SK-N-MC (cell line): ENCODE measurements at regions not wholly inside any gene's neighbourhood (a gene's known extent, or its start where the extent isn't known, plus 50 kb on each side); places are given as distances from the start of the nearest gene placed in this dataset.

ENCODE experiments used
- EZH2 ChIP-seq: fragments of 200-600 bp; sonication (generic); IDR thresholded peaks from one replicate; pipeline ENCODE4 v1.6.1; 2017; ENCODE audit warnings: antibody characterized with exemption
- FOXP2 ChIP-seq: optimal IDR thresholded peaks from 2 replicates; pipeline ENCODE3; 2011; ENCODE audit warnings: mild to moderate bottlenecking, moderate library complexity; ENCODE audit not compliant: insufficient read depth; ENCODE audit errors: extremely low read length, control extremely low read depth
- POLR2AphosphoS5 ChIP-seq: IDR thresholded peaks from 2 replicates; pipeline ENCODE4 v1.6.1; 2012; ENCODE audit warnings: mild to moderate bottlenecking, low read depth, low read length, borderline replicate concordance

GRCh38 chr9:103215197-103215596, 220.1 kb downstream of the CYLC2 start:
- TF ChIP-seq POLR2AphosphoS5: no peak
- TF ChIP-seq EZH2: no peak
- no peak for TF ChIP-seq FOXP2
